Epithelial cell of esophagus (primary cell): ENCODE measurements at regions not wholly inside any gene's neighbourhood (a gene's known extent, or its start where the extent isn't known, plus 50 kb on each side); places are given as distances from the start of the nearest gene placed in this dataset.
A peak's percentile ranks its signal among the peaks of the same experiment; 100 is the strongest.

Source experiments
- DNase-seq: peaks from one replicate; pipeline ENCODE4 v3.0.0; 2010; ENCODE audit warnings: low read depth
- H3K4me3 ChIP-seq: 2 replicates; pipeline ENCODE4 v1.5.1; 2011; ENCODE audit warnings: mild to moderate bottlenecking, low read length, control low read depth
- TF ChIP-seq, protein P1 (sequence below): IDR thresholded peaks from 2 replicates; pipeline ENCODE4 v1.5.1; 2011; ENCODE audit warnings: low read depth, mild to moderate bottlenecking, low read length, control low read depth, inconsistent platforms; ENCODE audit not compliant: insufficient read depth; ENCODE audit errors: missing control alignments

- H3K4me3 ChIP-seq: no peak overlapping the region
- no peak for DNase-seq
- TF ChIP-seq, protein P1, sequence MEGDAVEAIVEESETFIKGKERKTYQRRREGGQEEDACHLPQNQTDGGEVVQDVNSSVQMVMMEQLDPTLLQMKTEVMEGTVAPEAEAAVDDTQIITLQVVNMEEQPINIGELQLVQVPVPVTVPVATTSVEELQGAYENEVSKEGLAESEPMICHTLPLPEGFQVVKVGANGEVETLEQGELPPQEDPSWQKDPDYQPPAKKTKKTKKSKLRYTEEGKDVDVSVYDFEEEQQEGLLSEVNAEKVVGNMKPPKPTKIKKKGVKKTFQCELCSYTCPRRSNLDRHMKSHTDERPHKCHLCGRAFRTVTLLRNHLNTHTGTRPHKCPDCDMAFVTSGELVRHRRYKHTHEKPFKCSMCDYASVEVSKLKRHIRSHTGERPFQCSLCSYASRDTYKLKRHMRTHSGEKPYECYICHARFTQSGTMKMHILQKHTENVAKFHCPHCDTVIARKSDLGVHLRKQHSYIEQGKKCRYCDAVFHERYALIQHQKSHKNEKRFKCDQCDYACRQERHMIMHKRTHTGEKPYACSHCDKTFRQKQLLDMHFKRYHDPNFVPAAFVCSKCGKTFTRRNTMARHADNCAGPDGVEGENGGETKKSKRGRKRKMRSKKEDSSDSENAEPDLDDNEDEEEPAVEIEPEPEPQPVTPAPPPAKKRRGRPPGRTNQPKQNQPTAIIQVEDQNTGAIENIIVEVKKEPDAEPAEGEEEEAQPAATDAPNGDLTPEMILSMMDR: no peak
Measured at GRCh38 chr1:60290393-60290792, 216.8 kb upstream of the C1orf87 start.

DNA sequence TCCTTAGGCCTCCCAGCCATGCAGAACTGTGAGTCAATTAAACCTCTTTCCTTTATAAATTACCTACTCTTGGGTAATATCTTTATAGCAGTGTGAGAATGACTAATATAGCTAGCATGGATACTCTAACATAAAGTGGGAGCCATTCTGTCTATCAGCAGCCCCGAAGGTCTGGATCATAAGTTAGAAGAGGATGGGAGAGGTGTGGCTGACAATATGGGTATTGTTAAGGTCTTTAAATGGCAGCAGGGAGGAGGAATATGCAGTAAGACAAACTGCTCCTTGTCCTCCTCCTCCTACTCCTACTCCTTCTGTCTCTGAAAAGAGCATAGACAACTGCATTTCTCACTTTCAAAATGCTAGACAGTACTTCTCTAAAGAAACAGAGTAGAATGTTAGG lies 214.0 kb upstream of the C1orf87 start:
- H3K4me3 ChIP-seq: no peak overlapping the region
- TF ChIP-seq, protein P1: no peak
- no peak for DNase-seq

DNA sequence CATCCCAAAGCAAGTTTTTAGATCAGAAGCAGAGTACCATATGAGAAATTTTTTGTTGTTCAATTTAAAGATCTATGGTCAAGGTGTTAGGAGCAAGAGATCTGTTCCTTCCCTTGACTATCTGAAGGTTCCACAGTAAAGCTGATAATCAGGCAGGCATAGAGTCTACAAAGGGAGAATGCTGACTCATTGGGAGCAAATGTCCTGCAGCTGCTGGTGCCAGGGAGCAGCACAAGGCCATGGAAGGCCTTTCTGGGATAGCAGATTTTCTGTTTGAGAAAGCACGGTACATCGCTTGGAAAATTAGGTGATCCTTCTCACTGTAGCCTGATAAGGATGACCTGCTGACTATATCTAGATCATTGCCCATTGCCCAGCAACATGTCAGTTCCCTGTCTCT lies 210.1 kb upstream of the C1orf87 start:
- peak; percentile 7 for DNase-seq
- H3K4me3 ChIP-seq: no peak overlapping the region
- TF ChIP-seq, protein P1: no peak

- TF ChIP-seq, protein P1: peak; percentile 100
- DNase-seq: peak; percentile 89
- H3K4me3 ChIP-seq: no peak overlapping the region
Measured at GRCh38 chr1:60281360-60281932, 207.9 kb upstream of the C1orf87 start.

- DNase-seq: no peak
Measured at GRCh38 chr1:60280819-60281218, 207.2 kb upstream of the C1orf87 start.

DNA sequence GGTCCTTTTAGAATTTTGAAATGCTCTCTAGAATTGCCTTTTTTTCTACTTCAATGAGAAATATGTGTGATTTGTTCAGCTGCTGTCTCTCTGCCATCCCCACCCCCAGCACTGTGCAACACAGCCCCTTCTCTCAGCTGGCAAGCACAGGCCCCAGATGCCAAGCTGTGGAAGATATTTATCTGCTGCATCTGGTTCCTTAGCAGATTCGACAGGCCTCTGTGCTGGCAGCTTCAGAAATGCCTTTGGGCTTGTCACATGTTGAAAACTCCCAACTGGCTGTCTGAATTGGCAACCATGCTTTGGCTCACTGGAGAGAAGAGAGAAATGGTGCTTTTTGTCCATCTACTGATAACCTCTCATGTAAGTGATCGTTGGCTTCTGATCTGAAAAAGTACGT lies 206.7 kb upstream of the C1orf87 start:
- H3K4me3 ChIP-seq: no peak overlapping the region
- no peak for DNase-seq
- TF ChIP-seq, protein P1: no peak

More at GRCh38 chr1:60280819-60281218, 207.2 kb upstream of the C1orf87 start:
- TF ChIP-seq, protein P1: no peak
- no peak overlapping the region for H3K4me3 ChIP-seq

- TF ChIP-seq, protein P1: no peak
- H3K4me3 ChIP-seq: no peak overlapping the region
- DNase-seq: no peak
Measured at GRCh38 chr1:60279798-60280197, 206.2 kb upstream of the C1orf87 start.
